Activated B cell treated with CpG ODN at 0.5 μM for 24 hours (primary cell): ENCODE measurements at regions not wholly inside any gene's neighbourhood (a gene's known extent, or its start where the extent isn't known, plus 50 kb on each side); places are given as distances from the start of the nearest gene placed in this dataset.

ENCODE experiments used
- ATAC-seq: fragments of 200-7000 bp; cut with Tn5 transposase; one replicate; pipeline ENCODE4 v1.10.0; 2021; ENCODE audit warnings: low read depth, mild to moderate bottlenecking, moderate library complexity
- CTCF ChIA-PET: fragments of 350-600 bp; sonication (Branson Sonifier 250); formaldehyde crosslinking; loops from one replicate; lab custom pipeline; 2021; ENCODE audit warnings: antibody characterized with exemption; lab: Charles Lee
- POLR2A ChIA-PET: fragments of 350-600 bp; sonication (Branson Sonifier 250); formaldehyde crosslinking; loops from one replicate; lab custom pipeline; 2021; ENCODE audit warnings: antibody characterized with exemption; lab: Charles Lee
- DNase-seq: peaks from one replicate; pipeline ENCODE4 v3.0.0; 2022
- H3K27ac Mint-ChIP-seq: one replicate; pipeline ENCODE4 v1.8.0; 2020; ENCODE audit warnings: mixed read lengths
- H3K27me3 Mint-ChIP-seq: one replicate; pipeline ENCODE4 v1.8.0; 2021; ENCODE audit warnings: mixed read lengths
- H3K36me3 Mint-ChIP-seq: one replicate; pipeline ENCODE4 v1.8.0; 2021; ENCODE audit warnings: low read depth, mixed read lengths
- H3K4me1 Mint-ChIP-seq: one replicate; pipeline ENCODE4 v1.8.0; 2021; ENCODE audit warnings: mixed read lengths
- H3K4me3 Mint-ChIP-seq: one replicate; pipeline ENCODE4 v1.8.0; 2020; ENCODE audit warnings: mild to moderate bottlenecking, mixed read lengths
- H3K9me3 Mint-ChIP-seq: one replicate; pipeline ENCODE4 v1.8.0; 2020; ENCODE audit warnings: mixed read lengths
- intact Hi-C: fragments of 100-400 bp; cut with micrococcal nuclease; formaldehyde crosslinking; loops from one replicate; pipeline ENCODE4 v1.15.1; 2024
- TF ChIP-seq, protein P1 (sequence below): fragments of 200-600 bp; IDR thresholded peaks from one replicate; pipeline ENCODE4 v1.8.0; 2022; ENCODE audit warnings: antibody characterized with exemption, mild to moderate bottlenecking

DNA sequence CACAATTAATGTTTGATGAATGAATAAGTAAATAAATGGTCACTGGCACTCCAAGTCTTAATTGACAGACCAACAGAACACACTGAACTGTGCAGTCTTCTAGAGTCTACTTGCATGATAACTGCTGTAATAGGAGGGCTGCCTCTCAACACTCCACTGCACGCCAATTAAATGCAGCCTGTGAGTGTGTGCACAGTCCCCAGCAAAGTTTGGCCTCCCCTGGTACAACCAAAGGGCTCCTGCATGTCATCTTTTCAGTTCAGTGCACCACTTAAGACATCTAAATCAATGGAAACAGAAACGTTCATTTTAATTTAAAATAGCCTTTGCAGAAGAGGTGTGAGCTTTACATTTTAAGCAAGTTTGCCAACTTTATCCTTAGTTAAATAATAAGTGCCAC is 121.7 kb upstream of the USP15 start:
- DNase-seq (no peak), ATAC-seq (no peak)
- TF ChIP-seq, protein P1, sequence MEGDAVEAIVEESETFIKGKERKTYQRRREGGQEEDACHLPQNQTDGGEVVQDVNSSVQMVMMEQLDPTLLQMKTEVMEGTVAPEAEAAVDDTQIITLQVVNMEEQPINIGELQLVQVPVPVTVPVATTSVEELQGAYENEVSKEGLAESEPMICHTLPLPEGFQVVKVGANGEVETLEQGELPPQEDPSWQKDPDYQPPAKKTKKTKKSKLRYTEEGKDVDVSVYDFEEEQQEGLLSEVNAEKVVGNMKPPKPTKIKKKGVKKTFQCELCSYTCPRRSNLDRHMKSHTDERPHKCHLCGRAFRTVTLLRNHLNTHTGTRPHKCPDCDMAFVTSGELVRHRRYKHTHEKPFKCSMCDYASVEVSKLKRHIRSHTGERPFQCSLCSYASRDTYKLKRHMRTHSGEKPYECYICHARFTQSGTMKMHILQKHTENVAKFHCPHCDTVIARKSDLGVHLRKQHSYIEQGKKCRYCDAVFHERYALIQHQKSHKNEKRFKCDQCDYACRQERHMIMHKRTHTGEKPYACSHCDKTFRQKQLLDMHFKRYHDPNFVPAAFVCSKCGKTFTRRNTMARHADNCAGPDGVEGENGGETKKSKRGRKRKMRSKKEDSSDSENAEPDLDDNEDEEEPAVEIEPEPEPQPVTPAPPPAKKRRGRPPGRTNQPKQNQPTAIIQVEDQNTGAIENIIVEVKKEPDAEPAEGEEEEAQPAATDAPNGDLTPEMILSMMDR = no peak
- POLR2A ChIA-PET = no interaction called here
- H3K27ac Mint-ChIP-seq = no peak overlapping the region
- no peak overlapping the region for H3K4me3 Mint-ChIP-seq
- H3K27me3 Mint-ChIP-seq = peaks cover 2% of the 10 kb centered on the region
- no peaks in the 10 kb centered on the region for H3K4me1 Mint-ChIP-seq
- CTCF ChIA-PET = no interaction called here
- intact Hi-C loops = no loop called here
- no peaks in the 10 kb centered on the region for H3K36me3 Mint-ChIP-seq
- no peaks in the 10 kb centered on the region for H3K9me3 Mint-ChIP-seq

DNA sequence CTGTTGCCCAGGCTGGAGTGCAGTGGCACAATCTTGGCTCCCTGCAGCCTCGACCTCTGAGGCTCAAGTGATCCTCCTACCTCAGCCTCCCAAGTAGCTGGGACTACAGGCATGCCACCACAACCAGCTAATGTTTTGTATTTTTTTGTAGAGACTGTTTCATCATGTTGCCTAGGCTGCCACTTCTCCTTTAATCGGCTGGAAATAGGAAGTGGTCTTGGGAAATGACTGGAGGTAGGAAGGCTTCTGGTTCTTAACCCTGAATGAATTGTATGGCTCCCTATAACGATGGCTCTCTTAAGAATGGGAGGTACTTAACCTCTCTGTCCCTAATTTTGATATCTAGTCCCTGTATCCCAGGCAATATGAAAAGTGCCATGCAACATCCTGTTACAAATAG is 113.9 kb upstream of the USP15 start:
- Mint-ChIP-seq H3K9me3 (peaks cover 2% of the 10 kb centered on the region), H3K4me1 (no peaks in the 10 kb centered on the region), H3K4me3 (no peak overlapping the region), H3K36me3 (no peaks in the 10 kb centered on the region), H3K27me3 (no peaks in the 10 kb centered on the region), H3K27ac (no peak overlapping the region)
- ATAC-seq = no peak
- CTCF ChIA-PET = no interaction called here
- DNase-seq = no peak
- POLR2A ChIA-PET = no interaction called here
- intact Hi-C loops = no loop called here
- TF ChIP-seq, protein P1 = no peak

DNA sequence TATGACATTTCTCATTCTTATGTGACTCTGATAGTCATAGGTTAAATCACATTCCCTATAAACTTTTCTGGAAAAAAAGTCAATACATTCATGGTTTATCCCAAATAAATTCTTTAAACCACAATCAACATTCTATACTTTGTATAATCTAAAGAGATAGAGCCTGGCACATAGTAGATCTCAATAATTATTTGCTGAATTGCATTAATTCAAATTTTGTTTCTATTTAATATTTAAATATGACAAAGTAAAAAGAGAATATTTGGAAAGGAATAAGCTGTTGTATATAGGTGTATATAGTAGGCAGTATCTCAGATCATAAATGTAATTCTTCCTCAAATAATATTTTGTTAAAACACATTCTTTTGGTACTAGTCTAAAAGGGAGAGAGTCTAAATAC is 102.2 kb upstream of the USP15 start:
- CTCF ChIA-PET = no interaction called here
- intact Hi-C loops = no loop called here
- Mint-ChIP-seq H3K36me3 (no peaks in the 10 kb centered on the region), H3K9me3 (no peaks in the 10 kb centered on the region), H3K27me3 (peaks cover 9% of the 10 kb centered on the region), H3K4me1 (no peaks in the 10 kb centered on the region), H3K27ac (no peak overlapping the region), H3K4me3 (no peak overlapping the region)
- TF ChIP-seq, protein P1 = no peak
- no peak for DNase-seq
- POLR2A ChIA-PET = no interaction called here
- ATAC-seq = no peak

DNA sequence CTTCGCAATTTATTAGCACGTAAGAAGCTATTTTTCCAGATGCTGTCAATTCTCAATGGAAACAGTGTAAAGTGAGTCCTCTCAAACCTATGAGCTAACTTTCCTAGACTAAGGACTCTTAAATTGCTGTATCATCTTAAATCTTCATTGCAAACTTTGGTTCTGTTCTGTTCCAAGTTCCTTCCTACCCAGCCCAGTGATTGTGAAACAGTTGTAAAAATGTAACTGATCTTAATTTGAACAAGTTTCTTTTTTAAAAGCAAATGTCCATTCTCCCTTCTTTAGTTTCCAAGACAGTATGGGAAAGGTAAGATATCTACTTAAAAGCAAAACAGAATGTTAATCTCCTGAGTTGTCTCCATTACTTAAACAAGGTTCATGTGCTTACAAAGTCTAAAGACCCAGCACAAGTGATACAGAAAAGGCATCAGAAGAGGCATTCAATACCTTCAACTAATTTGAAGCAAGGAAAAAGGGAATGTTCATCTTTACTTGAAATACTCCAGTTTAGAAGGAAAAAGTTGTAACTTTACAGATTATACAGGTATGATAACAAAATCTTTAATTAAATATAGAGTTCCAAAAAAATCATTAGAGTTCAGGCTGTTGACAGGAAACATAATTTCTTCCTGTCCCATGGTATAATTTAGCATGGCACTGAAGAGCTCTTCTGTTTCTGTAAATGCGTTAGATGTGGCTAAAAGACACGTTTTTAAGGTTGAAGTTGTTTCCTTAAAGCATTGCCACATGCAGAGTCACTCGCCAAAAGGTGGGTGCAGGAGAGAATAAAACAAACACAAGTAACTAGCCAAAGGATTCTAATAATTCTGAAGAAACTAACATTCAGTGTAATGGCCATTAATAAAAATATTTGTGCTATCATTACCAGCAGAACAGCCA is 101.5 kb upstream of the USP15 start:
- ChIA-PET POLR2A (no interaction called here), CTCF (no interaction called here)
- no peak for DNase-seq
- Mint-ChIP-seq H3K36me3 (no peaks in the 10 kb centered on the region), H3K27ac (no peak overlapping the region), H3K4me3 (no peak overlapping the region), H3K9me3 (no peaks in the 10 kb centered on the region), H3K27me3 (peaks cover 9% of the 10 kb centered on the region), H3K4me1 (no peaks in the 10 kb centered on the region)
- intact Hi-C loops = no loop called here
- TF ChIP-seq, protein P1 = no peak
- no peak for ATAC-seq

DNA sequence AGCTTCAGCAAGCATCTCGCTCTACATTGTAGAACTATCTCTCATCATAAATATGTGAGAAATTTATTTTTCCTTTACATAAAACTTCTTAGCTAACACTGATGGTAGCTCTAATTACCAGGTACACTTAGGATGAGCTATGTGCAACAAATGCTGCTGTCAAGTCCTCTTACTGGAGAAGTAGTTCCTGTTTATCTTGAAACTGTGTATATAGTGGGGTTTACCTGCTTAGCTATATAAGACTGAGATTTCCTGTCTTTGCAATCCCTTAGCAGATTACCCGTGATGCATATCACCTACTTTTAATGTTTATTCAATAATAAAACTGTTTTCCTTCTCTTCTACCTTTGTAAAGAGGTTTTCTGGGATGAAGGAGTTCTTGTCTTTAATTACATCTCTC is 98.0 kb upstream of the USP15 start:
- ChIA-PET CTCF (no interaction called here), POLR2A (no interaction called here)
- Mint-ChIP-seq H3K4me3 (no peak overlapping the region), H3K4me1 (no peaks in the 10 kb centered on the region), H3K27me3 (peaks cover 7% of the 10 kb centered on the region), H3K36me3 (no peaks in the 10 kb centered on the region), H3K9me3 (no peaks in the 10 kb centered on the region), H3K27ac (no peak overlapping the region)
- no peak for DNase-seq
- ATAC-seq = no peak
- intact Hi-C loops = no loop called here
- TF ChIP-seq, protein P1 = no peak
